GM23338 (cell line): ENCODE measurements at regions not wholly inside any gene's neighbourhood (a gene's known extent, or its start where the extent isn't known, plus 50 kb on each side); places are given as distances from the start of the nearest gene placed in this dataset.

Experiments used
- ATAC-seq: fragments of 200-7000 bp; cut with Tn5 transposase; 3 replicates; pipeline ENCODE4 v1.9.1; 2020
- DNase-seq: peaks from one replicate; pipeline ENCODE4 v3.0.0-alpha.2; 2015; ENCODE audit warnings: low spot score
- H2AFZ ChIP-seq: fragments of 200-600 bp; sonication (generic); 2 replicates; pipeline ENCODE4 v1.8.0; 2016; ENCODE audit warnings: antibody characterized with exemption, mild to moderate bottlenecking, moderate library complexity
- H3F3A ChIP-seq: fragments of 200-600 bp; sonication (generic); replicated peaks from 2 replicates; pipeline ENCODE4 v1.8.0; 2017; ENCODE audit warnings: antibody characterized with exemption, mixed run types, low read depth
- H3K27ac ChIP-seq: fragments of 200-600 bp; sonication (generic); 2 replicates; pipeline ENCODE4 v1.6.1; 2016; ENCODE audit warnings: low read depth
- H3K27me3 ChIP-seq: fragments of 200-600 bp; sonication (generic); 2 replicates; pipeline ENCODE4 v1.8.0; 2016; ENCODE audit warnings: mild to moderate bottlenecking, mixed run types, moderate library complexity; ENCODE audit not compliant: insufficient read depth
- H3K36me3 ChIP-seq: fragments of 200-600 bp; sonication (generic); 2 replicates; pipeline ENCODE4 v1.8.0; 2016; ENCODE audit warnings: mild to moderate bottlenecking; ENCODE audit not compliant: insufficient read depth
- H3K4me1 ChIP-seq: fragments of 200-600 bp; sonication (generic); 2 replicates; pipeline ENCODE4 v1.8.0; 2016; ENCODE audit warnings: mild to moderate bottlenecking, moderate library complexity; ENCODE audit not compliant: insufficient read depth
- H3K4me2 ChIP-seq: fragments of 200-600 bp; sonication (generic); 2 replicates; pipeline ENCODE4 v1.7.1; 2017; ENCODE audit warnings: mixed run types
- H3K4me3 ChIP-seq: fragments of 200-600 bp; sonication (generic); 2 replicates; pipeline ENCODE4 v1.6.1; 2016; ENCODE audit warnings: mixed run types
- H3K79me2 ChIP-seq: fragments of 200-600 bp; sonication (generic); replicated peaks from 2 replicates; pipeline ENCODE4 v1.8.0; 2017; ENCODE audit warnings: mild to moderate bottlenecking; ENCODE audit not compliant: insufficient read depth
- H3K9me2 ChIP-seq: fragments of 200-600 bp; sonication (generic); 2 replicates; pipeline ENCODE4 v1.8.0; 2017; ENCODE audit not compliant: insufficient read depth
- H4K20me1 ChIP-seq: fragments of 200-600 bp; sonication (generic); replicated peaks from 2 replicates; pipeline ENCODE4 v1.8.0; 2017; ENCODE audit warnings: mild to moderate bottlenecking; ENCODE audit not compliant: insufficient read depth
- H3K27ac Mint-ChIP-seq: 2 replicates; pipeline ENCODE4 v1.8.0; 2020; ENCODE audit warnings: inconsistent platforms, mild to moderate bottlenecking, moderate library complexity, mixed read lengths
- H3K27me3 Mint-ChIP-seq: 3 replicates; pipeline ENCODE4 v1.8.0; 2022; ENCODE audit warnings: low read depth, mild to moderate bottlenecking, moderate library complexity, mixed read lengths, inconsistent platforms; ENCODE audit not compliant: insufficient read depth, poor library complexity
- H3K36me3 Mint-ChIP-seq: 3 replicates; pipeline ENCODE4 v1.8.0; 2021; ENCODE audit warnings: low read depth, mild to moderate bottlenecking, inconsistent platforms, moderate library complexity, mixed read lengths
- H3K4me1 Mint-ChIP-seq: 3 replicates; pipeline ENCODE4 v1.8.0; 2020; ENCODE audit warnings: mild to moderate bottlenecking, inconsistent platforms, mixed read lengths
- H3K4me3 Mint-ChIP-seq: 3 replicates; pipeline ENCODE4 v1.8.0; 2021; ENCODE audit warnings: moderate library complexity, mild to moderate bottlenecking, inconsistent platforms, mixed read lengths
- H3K9me3 Mint-ChIP-seq: 3 replicates; pipeline ENCODE4 v1.8.0; 2020; ENCODE audit warnings: moderate library complexity, mild to moderate bottlenecking, inconsistent platforms, mixed read lengths
- CREB1 ChIP-seq: fragments of 250-450 bp; sonication (Bioruptor Pico); IDR thresholded peaks from 2 replicates; pipeline ENCODE4 v1.5.0; 2020; ENCODE audit warnings: low read depth, mild to moderate bottlenecking, moderate library complexity
- ETS1 ChIP-seq: IDR thresholded peaks from 2 replicates; pipeline ENCODE4 v1.6.1; 2016; ENCODE audit warnings: antibody characterized with exemption
- EZH2 ChIP-seq: fragments of 200-600 bp; sonication (generic); IDR thresholded peaks from one replicate; pipeline ENCODE4 v1.8.0; 2017; ENCODE audit warnings: antibody characterized with exemption, mild to moderate bottlenecking, low read depth; ENCODE audit not compliant: unreplicated experiment
- EZH2phosphoT487 ChIP-seq: fragments of 200-600 bp; sonication (generic); IDR thresholded peaks from one replicate; pipeline ENCODE4 v1.8.1; 2018; ENCODE audit warnings: antibody characterized with exemption; ENCODE audit not compliant: unreplicated experiment
- JUNB ChIP-seq: IDR thresholded peaks from one replicate; pipeline ENCODE4 v1.6.1; 2016; ENCODE audit warnings: antibody characterized with exemption; ENCODE audit not compliant: unreplicated experiment
- NANOG ChIP-seq: IDR thresholded peaks from 2 replicates; pipeline ENCODE4 v1.6.1; 2016; ENCODE audit warnings: antibody characterized with exemption, borderline replicate concordance
- POLR2AphosphoS5 ChIP-seq: IDR thresholded peaks from 2 replicates; pipeline ENCODE4 v1.6.1; 2016; ENCODE audit warnings: antibody characterized with exemption, low read depth
- REST ChIP-seq: IDR thresholded peaks from one replicate; pipeline ENCODE4 v1.6.1; 2018; ENCODE audit warnings: antibody characterized with exemption; ENCODE audit not compliant: unreplicated experiment
- STAT1 ChIP-seq: IDR thresholded peaks from one replicate; pipeline ENCODE4 v1.6.1; 2016; ENCODE audit warnings: antibody characterized with exemption; ENCODE audit not compliant: unreplicated experiment
- ZNF114 ChIP-seq: fragments of 250-450 bp; sonication (Bioruptor Pico); IDR thresholded peaks from 2 replicates; pipeline ENCODE4 v1.5.0; 2020; ENCODE audit warnings: mild to moderate bottlenecking, moderate library complexity
- ZNF462 ChIP-seq: fragments of 250-450 bp; sonication (Bioruptor Pico); IDR thresholded peaks from 2 replicates; pipeline ENCODE4 v1.5.0; 2020; ENCODE audit warnings: mild to moderate bottlenecking, moderate library complexity

- TF ChIP-seq ZNF462 (CRISPR knock-in tag), result no peak
- no peak for TF ChIP-seq STAT1
- no peak for TF ChIP-seq EZH2
- no peak for TF ChIP-seq EZH2phosphoT487
These were observed 88.1 kb downstream of the CMPK2 start (continued) for GRCh38 chr2:6777626-6778025.

GRCh38 chr2:6780765-6781274, 84.9 kb downstream of the CMPK2 start:
- no peak overlapping the region for H3K4me3 ChIP-seq
- Mint-ChIP-seq H3K36me3 (peaks cover 6% of the 10 kb centered on the region), H3K4me1 (no peaks in the 10 kb centered on the region), H3K9me3 (peaks cover 59% of the 10 kb centered on the region), H3K27me3 (no peaks in the 10 kb centered on the region), H3K4me3 (no peak overlapping the region), H3K27ac (no peak overlapping the region)
- no peaks in the 10 kb centered on the region for H4K20me1 ChIP-seq
- H2AFZ ChIP-seq, result no peak overlapping the region
- no peaks in the 10 kb centered on the region for H3K9me2 ChIP-seq
- TF ChIP-seq ETS1 (no peak), JUNB (no peak), POLR2AphosphoS5 (no peak), STAT1 (no peak), CREB1 (CRISPR knock-in tag) (no peak), ZNF114 (no peak), REST (no peak), EZH2 (no peak), NANOG (no peak)
- no peak overlapping the region for H3K27ac ChIP-seq
- ATAC-seq (no peak), DNase-seq (no peak)
- H3K27me3 ChIP-seq, result no peaks in the 10 kb centered on the region
- H3K36me3 ChIP-seq, result no peaks in the 10 kb centered on the region
- no peaks in the 10 kb centered on the region for H3K79me2 ChIP-seq
- no peak overlapping the region for H3K4me2 ChIP-seq
- no peaks in the 10 kb centered on the region for H3F3A ChIP-seq
- no peaks in the 10 kb centered on the region for H3K4me1 ChIP-seq
